CD4-positive, alpha-beta T cell treated with Interleukin-4 for 4 hours (primary cell): ENCODE measurements at regions not wholly inside any gene's neighbourhood (a gene's known extent, or its start where the extent isn't known, plus 50 kb on each side); places are given as distances from the start of the nearest gene placed in this dataset.

ENCODE experiments used
- DNase-seq: peaks from one replicate; pipeline ENCODE4 v3.0.0-alpha.2; 2020

DNA sequence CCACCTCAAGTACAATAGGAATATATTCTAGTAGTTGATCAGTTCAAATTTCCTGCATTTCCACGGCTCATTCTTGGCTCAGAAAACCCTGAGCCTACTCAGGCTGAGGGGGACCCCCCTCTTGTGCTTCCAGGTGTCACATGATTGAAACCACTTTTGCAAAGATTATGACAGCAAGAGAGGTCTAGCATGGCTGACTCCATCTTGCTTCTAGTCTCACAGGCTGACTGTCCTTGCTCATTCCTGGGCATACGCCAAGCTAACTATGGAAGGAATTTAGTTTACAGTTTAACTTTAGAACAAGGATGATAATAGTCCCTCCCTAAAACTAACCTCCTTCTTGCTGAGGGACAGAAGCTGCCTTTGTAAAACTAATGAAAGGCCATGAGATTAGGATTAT is 154.1 kb downstream of the SNX18 start:
- DNase-seq, result no peak

DNA sequence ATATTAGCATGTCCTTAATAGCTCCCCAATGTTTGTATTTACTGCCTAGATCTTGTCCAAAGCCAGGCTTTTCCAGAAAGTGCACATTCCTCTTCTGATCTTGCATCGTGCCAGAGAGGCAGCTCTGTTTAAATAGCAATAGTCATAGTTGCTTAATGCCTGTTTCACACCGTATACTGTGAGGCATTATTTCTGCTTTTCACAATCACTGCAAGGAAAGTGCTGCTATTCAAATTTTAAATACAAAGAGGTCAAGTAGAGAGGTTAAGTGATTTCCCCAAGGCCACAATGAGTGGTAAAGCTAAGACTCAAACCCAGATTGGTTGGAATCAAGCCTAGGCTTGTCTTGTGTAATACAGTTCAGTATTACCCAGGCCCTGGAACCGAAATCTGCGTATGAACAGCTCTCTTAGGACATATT is 153.6 kb downstream of the SNX18 start:
- DNase-seq, result peak; percentile 2

DNA sequence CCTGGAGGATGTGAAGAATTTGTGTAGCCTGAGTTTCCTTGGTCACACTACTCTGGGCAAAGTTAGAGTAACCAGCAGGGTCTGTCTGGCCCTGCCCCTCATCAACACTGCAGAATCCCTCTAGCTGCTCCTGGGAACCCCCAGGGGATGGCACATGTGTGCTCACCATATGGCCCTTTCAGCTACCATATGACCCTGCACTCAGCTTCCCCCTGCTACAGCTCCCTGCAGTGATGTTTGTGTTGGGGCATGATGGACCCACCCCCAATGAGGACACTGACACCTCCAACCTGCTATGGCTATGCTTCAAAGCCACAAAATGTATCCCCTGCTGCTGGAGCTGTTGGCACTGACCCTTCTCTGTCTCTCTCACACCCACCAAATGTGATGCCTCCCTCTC is 152.7 kb downstream of the SNX18 start:
- DNase-seq, result no peak

DNA sequence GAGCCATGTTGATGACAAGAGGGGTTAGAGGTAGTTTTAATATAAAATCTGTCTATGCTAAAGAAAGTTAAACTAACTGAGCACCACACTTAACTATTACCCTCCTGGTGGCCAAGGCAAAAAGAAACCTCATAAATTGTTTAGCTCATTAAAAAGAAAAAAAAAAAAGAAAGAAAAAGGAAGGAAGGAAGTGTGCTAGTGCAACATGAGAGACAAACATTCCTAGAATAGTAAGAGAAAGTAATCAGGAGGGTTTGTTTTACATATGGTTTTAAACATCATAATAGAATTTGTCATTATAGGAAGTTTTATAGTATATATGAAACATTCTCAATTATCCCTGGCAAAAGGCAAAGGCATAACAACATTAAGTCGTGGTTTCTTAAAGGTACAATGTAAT is 152.3 kb downstream of the SNX18 start:
- DNase-seq, result no peak

DNA sequence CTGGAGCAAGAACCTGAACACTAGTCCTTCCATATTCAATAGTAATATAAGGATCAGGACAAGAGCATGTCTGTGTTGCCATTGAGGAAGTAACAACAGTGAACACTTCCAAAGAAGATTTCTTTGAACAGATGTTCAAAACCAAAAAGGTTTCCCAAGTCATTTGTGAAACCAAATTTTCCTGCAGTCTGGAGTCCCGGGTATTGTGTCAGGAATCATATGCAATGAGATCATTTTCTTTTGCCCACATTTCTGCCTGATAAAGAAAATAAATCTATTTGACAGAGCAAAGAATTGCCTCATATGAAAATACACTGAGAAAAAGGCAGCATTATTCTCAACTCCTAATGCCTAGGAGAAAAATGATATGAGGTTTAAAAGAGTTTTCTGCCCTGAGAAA is 151.7 kb downstream of the SNX18 start:
- DNase-seq, result no peak

DNA sequence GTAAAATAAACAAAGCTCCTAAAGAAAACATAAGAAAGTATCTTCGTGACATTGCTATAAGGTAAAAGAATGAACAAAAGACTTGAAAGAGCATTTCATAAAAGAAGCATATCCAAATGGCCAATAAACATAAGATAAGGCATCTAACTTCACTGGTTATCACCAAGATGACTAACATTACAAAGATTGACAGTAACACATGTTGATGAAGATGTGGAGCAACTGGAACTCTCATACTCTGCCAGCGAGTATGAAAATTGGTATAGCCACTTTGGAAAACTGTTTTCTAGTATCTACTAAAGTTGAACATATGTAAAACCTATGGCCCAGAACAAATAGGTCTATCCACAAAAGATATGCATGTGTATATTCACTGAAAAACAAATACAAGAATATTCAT is 150.5 kb downstream of the SNX18 start:
- DNase-seq, result no peak

DNA sequence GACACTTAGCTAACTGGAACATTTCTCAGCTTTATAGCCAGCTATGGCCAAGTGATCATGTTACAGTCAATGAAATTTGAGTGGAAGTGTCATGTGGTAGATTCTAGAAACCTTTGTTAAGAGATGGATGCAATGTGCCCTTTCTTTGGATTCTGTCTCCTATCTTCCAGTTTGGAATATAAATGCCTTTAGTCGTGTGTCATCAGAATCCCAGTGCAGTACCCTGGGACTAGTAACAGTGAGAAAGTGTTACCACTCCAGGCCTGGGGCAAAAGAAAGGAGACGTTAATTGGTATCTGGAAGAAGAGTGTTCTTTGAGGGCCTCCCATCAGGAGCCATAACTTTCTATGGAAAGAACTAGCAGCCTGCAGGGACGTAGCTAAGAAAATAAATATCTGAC is 149.6 kb downstream of the SNX18 start:
- no peak for DNase-seq

DNA sequence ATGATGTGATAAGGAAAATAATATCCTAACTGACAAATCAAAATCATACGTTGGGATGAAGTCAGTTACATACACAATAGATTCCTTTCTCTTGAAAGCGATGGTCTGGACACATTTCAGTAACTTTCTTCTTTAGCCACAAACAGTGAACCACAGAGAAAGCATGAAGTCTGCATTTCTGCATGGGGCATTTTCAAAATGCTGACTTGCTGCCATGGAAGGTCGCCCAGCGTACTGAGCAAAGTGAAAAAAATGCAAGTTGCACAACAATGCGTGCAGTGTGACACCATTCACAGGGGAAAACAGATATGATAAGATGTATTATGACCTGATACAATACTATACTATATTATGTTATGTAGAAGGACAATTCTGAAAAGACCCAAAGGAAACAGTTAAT is 146.3 kb downstream of the SNX18 start:
- no peak for DNase-seq

DNA sequence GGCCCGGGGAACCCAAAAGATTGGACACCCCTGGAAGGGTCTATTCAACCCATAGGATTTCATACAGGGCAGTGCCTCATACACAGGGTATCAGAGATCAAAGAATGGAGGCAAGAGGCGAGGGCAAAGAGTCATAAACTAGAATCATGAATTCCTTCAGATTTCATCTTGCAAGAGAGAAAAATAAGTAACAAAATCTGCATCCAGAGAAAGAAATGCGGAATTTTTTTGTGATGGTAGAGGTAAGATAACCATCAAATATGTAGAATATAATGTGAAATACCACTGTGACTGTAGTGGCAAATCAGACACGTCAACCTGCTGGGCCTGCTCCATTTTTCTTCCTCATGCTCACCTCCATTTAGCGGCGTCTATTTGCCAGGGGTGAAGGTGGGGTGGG is 143.6 kb downstream of the SNX18 start:
- no peak for DNase-seq

DNA sequence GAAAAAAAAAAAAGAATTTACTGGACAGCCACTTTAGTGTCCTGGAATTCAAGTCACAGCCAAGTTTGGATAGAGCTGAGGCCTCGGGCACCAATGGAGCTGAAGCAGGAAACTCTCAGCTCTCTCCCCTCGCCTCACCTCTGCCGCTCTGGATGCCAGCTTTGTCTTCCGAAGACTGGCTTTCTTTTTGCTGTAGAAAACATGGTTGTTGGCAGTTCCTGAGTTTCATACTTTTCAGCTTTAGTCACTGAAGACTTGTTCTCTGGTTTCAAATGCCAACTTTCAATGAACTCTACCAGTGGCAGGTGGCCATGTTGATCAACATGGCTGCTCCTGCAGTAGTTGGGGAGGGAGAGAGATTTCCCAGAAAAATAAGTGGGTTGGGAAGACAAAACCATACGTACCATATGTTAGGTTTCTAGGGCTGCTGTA is 142.2 kb downstream of the SNX18 start:
- DNase-seq, result no peak

DNA sequence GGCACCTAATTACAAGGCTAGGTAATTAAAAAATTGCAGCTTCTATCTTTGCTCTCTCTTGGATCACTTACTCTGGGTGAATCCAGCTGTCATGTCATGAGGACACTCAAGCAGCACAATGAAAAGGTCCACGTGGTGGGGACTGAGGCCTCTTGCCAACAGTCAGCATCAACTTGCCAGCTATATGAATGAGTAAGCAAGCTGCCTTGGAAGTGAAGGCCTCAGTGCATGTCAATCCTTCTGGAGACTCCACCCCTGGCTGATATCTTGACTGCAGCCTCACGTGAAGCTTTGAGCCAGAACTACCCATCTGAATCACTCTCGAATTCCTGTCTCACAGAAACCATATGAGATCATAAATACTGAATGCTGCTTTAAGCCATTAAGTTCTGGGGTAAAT is 140.5 kb downstream of the SNX18 start:
- no peak for DNase-seq

DNA sequence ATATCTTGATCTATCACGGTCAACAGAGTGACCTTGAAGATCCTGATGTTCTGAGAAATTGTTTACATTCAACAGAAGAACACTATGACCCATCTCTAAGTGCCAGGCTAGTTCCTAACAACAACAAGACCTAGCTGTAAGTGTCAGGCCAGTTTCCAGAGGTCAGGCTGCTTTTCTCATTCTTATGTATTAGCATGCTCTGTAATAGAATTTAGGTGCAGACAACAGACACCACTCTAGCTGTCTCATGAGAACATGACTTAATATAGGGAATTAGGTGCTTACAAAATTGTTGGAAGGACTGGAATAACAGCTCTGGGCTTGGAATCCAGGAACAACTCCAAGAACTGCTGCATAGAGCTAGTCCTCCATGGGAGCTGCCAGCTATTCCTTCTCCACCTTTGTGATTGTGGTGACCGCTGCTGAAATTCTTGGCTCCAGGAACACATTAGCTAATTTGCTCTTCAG is 138.7 kb downstream of the SNX18 start:
- no peak for DNase-seq

DNA sequence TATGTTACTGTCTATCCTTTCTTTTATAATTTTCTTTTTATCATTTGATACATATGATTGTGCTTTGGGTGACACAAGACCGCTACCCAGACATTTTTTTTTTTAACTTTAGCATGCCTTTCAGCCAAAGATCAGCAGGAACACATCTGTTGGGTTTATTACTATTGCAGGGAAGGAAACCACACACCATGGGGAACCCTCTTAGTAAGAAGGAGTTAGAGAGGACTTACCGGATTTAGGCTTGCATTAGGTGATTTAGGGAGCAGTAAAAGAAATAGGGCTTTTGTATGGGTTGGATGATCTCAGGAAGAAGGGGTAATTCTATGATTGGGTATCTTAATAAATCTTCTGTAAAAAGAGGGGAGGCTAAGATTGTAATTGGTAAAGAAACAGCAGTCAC is 138.2 kb downstream of the SNX18 start:
- no peak for DNase-seq

DNA sequence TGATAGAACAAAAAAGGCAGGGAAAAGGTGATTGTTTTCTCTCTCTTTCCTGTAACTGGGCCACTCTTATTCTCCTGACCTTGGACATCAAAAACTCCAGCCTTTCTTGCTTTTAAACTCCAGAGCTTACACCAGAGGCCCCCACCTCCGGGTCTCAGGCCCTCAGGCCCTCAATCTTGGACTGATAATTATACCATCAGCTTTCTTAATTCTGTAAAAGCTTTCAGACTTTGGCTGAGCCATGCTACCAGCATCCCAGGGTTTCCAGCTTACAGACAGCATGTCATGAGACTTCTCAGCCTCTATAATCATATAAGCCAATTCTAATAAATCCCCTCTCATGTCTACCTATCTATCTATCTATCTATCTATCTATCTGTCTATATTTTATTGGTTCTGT is 137.7 kb downstream of the SNX18 start:
- no peak for DNase-seq

DNA sequence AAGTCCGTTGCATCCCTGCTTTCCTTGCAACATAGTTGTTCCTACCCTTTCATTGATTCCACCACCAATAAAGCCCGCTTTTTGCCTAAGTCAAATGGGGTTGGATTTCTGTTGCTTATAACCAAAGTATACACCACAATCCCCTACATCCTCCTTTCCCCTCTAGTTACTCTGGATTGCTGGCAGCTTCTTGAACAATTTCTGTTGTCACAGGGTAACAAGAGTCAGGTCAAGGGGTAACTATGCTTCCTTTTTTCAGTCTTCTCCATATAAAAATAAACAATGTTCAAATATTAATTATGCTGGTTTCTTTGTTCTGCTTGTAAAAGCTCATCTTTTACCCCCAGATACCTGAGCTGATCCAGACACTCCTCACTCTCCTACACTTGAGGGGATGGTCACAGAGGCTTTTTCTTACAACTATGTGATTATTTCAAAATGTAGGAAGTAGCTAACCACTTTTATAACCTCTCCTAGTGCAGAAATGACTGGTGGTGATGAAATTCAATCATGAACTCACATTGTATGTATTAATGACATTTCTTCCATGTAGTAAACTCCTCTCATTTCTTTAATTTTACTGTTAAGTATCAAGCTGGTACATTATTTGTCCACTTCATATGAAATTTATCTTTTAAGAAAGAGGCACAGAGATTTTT is 136.5 kb downstream of the SNX18 start:
- DNase-seq, result no peak

DNA sequence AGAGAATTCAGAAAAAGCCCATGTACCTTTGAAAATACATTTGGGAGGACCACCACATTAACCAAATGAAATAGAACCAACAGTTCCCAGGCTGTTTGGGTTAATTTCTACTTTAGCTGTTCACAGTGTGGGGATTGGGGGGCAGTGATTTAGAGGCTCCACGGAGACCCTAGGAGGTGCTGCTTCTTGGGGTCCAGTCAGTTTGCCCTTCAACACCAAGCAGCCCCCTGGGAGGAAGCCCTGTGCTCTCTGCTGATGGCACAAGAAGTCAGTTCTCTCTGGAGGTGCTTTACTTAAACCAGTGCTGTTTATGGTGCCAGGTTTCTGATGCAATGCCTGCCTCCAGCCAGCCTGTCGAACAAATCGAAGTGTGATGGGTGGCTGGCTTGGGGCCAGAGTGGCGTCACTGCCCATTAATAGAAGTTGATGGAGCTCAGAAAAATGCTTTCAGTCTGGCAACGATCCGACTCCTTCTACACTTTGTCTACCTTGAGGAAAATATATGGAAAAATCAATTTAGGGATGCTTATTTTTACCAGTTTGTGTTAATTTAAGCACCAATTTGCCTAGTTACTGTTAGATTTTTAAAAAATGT is 134.0 kb downstream of the SNX18 start:
- DNase-seq, result no peak

DNA sequence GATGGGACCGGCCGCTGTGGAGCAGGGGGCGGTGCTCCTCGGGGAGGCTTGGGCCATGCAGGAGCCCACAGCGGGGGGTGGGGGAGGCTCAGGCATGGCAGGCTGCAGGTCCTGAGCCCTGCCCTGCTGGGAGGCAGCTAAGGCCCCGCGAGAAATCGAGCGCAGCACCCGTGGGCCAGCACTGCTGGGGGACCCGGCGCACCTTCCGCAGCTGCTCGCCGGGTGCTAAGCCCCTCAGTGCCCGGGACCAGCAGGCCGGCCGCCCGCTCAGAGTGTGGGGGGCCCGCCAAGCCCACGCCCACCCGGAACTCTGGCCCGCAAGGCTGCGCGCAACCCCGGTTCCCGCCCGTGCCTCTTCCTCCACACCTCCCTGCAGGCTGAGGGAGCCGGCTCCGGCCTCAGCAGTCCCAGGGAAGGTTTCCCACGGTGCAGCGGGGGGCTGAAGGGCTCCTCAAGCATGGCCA is 131.5 kb downstream of the SNX18 start:
- DNase-seq, result no peak

DNA sequence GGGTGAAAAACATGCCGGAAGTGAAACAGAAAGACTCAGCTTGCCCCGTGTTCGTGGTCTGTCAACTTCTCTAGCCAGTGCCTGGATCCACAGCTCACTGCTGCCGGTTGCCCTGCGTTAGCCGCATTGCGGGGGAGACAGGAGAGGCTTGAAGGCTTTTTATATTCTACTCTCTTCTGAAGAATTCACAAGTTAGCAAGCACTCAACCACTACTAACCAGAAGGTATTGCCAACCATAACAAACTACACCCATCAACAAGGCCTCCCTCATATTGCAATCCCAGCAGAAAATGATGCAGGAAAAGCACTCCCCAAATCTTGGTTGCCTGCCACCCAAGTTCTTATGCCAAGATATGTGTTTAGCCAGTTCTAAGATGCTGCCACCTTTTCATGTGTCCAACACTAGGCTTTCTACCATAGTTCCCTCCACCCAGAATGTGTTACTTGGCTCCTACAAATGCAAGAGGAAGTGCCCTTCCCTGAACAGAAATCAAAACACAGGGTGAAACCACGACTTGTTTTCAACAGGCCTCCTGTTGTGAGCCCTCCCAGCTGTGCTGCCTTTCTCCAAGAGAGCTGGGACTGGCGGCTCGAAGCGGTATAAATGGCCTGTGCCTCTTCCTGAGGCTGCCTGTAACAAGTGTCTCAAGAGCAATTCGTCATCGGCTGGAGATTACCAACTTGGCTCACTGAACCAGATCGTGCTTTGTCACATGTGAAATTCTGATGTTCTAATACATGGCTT is 129.0 kb downstream of the SNX18 start:
- peak; percentile 84 for DNase-seq

DNA sequence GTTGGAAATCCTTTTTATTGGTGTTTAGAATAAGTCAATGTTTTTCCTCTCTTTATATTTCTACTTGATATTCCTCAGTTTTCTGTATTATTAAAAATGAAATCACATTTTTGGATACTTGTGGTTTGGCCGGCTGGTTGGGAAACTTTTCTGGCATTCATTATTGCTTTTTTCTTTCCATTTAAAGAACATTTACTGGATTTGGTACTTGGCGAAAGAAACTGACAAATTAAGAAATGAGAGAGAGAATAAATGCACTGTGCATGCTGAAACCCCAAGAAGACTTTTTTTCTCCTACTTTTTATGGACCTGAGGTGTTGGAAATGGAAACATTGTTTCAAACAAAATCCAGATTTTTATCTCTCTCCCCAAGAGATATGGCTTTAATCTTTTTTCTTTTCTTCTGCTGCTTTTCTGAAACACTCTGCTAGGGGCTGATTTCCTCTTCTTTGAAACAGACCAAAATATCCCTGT is 128.4 kb downstream of the SNX18 start:
- no peak for DNase-seq

DNA sequence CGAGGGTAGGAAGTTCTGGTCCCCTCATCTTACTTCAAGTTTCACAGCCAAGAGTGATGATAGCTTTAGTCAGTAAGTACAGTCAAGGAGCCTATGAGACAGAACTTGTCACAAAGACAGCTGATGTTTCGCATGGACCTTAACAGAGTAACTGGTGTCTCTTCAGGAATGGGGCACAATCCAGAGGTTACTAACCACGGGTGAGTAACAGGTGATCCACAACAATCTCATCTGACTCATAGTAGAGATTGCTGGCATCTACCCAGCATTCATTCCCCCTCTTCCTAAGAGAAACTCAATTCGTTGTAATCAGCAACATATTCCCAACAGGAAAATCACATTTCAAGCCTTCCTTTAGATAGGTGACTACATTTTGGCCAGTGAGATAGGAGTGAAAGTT is 126.7 kb downstream of the SNX18 start:
- no peak for DNase-seq

DNA sequence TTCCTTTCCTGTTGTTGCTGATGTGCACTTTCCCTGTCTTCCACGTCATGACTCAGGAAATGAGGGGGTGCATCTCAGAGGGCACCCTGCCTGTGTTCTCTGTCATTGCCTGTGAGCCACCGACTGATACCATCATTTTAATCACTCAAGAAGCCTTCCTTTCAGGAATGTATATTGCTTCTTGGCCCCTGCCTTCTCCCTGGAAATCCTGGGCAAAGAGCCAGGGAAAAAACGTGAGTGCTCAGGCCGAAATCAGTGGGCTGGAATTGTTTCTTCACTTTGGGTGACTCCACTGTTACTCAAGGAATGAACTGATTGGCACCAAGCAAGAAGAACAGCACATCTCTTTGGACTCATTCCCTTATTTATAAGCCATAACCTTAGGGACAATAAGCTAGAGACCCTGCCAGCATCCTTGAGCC is 126.1 kb downstream of the SNX18 start:
- DNase-seq, result no peak

DNA sequence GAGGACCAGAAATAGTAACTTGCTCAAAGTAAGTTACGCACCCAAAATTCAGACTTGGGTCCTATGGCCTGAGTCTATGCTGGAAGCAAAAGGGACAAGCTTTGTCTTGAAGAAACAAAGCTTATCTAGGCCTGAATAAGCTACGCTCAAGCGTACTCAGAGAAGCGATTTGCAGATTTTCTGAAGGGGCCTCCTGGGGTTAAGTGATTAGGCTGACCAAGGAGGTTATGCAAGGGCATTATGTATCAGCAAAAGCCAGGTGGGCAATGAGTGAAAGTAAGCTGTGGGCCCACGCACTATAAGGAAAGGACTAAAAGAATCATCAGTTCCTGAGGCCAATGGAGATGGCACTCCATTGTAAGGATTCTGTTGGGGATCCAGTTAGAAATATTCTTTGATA is 122.1 kb downstream of the SNX18 start:
- no peak for DNase-seq

DNA sequence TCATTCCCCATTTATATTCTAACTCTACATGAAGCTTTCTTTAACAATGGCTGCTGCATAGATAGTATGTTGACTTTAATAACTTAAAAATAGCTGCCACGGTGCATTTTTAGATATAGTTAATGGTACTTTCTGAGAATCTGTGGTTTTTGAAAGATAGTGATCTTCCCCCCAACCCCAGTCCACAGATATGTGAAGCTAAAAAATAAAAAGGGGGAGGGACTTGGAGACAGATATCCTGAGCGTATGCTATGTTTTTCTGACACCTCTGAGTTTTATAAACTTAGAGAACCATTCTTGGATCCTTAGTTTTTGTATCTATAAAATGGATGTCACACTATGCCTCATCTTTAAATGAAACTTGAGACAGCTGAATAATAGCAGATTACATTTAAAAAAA is 120.5 kb downstream of the SNX18 start:
- peak; percentile 50 for DNase-seq

DNA sequence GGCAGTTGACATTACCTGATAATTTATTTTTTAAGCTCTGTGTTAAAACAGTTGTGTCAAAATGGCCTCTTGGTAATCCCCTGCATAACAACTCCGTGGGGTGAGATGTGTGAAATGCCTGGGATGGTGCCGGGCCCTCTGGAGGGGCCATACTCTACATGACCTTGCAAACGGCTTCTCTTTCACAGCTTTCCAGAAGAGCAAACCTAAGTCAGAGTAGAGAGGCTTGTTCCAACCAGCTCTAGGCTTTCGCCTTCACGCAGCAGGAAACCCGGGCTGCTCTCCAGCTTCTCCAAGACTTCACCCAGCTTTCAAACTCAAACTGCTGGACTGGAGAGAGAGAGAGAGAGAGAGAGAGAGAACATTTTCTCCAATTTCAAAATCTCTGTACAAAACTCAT is 120.1 kb downstream of the SNX18 start:
- no peak for DNase-seq
